SJCRH30 (cell line): ENCODE measurements at regions not wholly inside any gene's neighbourhood (a gene's known extent, or its start where the extent isn't known, plus 50 kb on each side); places are given as distances from the start of the nearest gene placed in this dataset.
A peak's percentile ranks its signal among the peaks of the same experiment; 100 is the strongest.
"Not testable (repeated sequence)": the region's sequence is repeated elsewhere in the genome, so short reads cannot be mapped to it uniquely, and the experiment has no call there.

ENCODE experiments used
- DNase-seq, 2 experiments: peaks; one replicate each; pipeline ENCODE4 v3.0.0-alpha.2; 2015 to 2020
- H3K27ac ChIP-seq: fragments of 250-450 bp; sonication (Bioruptor Pico); 2 replicates; pipeline ENCODE4 v1.5.1; 2020; ENCODE audit warnings: mild to moderate bottlenecking, moderate library complexity
- H3K27me3 ChIP-seq: fragments of 250-450 bp; sonication (Bioruptor Pico); 2 replicates; pipeline ENCODE4 v1.5.1; 2020; ENCODE audit warnings: mild to moderate bottlenecking, moderate library complexity
- H3K36me3 ChIP-seq: fragments of 250-450 bp; sonication (Bioruptor Pico); 2 replicates; pipeline ENCODE4 v1.5.1; 2020; ENCODE audit warnings: mild to moderate bottlenecking, moderate library complexity
- H3K4me1 ChIP-seq: fragments of 250-450 bp; sonication (Bioruptor Pico); 2 replicates; pipeline ENCODE4 v1.5.1; 2020; ENCODE audit warnings: mild to moderate bottlenecking, moderate library complexity
- H3K4me3 ChIP-seq: fragments of 250-450 bp; sonication (Bioruptor Pico); 2 replicates; pipeline ENCODE4 v1.5.1; 2020; ENCODE audit warnings: mild to moderate bottlenecking, moderate library complexity
- H3K9me3 ChIP-seq: fragments of 250-450 bp; sonication (Bioruptor Pico); replicated peaks from 2 replicates; pipeline ENCODE4 v1.5.1; 2020; ENCODE audit warnings: mild to moderate bottlenecking, moderate library complexity

GRCh38 chr5:29157975-29158374 lies 2035.5 kb upstream of the CDH6 start:
- no peaks in the 10 kb centered on the region for H3K27me3 ChIP-seq
- no peak overlapping the region for H3K4me3 ChIP-seq
- DNase-seq = no peak
- H3K4me1 ChIP-seq = no peaks in the 10 kb centered on the region
- no peak overlapping the region for H3K27ac ChIP-seq
- no peaks in the 10 kb centered on the region for H3K36me3 ChIP-seq
- H3K9me3 ChIP-seq = no peaks in the 10 kb centered on the region

DNA sequence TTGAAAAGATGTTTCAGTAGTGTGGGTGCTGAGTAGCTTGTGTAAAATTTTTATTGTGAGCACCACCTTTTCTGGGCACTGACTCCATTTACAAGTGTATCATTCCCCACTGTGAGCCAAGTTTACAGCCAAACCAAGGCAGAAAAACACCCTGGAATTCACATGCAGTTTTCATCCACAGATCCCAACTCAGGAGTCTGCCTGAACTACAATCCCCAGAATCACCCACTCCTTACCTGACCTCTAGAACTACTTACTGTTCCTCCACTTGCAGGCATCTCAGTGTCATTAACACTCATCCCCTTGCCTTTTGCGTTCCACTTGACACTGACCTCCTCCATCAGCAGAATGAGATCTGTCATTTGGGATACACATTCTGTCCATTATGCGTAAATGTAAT lies 2042.6 kb upstream of the CDH6 start:
- DNase-seq = no peak
- H3K4me1 ChIP-seq = no peaks in the 10 kb centered on the region

GRCh38 chr5:29148581-29148980 lies 2044.9 kb upstream of the CDH6 start:
- no peak overlapping the region for H3K4me3 ChIP-seq
- no peaks in the 10 kb centered on the region for H3K36me3 ChIP-seq
- H3K4me1 ChIP-seq = no peaks in the 10 kb centered on the region
- no peaks in the 10 kb centered on the region for H3K9me3 ChIP-seq
- H3K27me3 ChIP-seq = no peaks in the 10 kb centered on the region
- no peak overlapping the region for H3K27ac ChIP-seq
- no peak for DNase-seq

More for the DNA sequence above, 2042.6 kb upstream of the CDH6 start:
- no peaks in the 10 kb centered on the region for H3K36me3 ChIP-seq
- no peaks in the 10 kb centered on the region for H3K9me3 ChIP-seq
- H3K4me3 ChIP-seq = no peak overlapping the region
- no peaks in the 10 kb centered on the region for H3K27me3 ChIP-seq
- no peak overlapping the region for H3K27ac ChIP-seq

DNA sequence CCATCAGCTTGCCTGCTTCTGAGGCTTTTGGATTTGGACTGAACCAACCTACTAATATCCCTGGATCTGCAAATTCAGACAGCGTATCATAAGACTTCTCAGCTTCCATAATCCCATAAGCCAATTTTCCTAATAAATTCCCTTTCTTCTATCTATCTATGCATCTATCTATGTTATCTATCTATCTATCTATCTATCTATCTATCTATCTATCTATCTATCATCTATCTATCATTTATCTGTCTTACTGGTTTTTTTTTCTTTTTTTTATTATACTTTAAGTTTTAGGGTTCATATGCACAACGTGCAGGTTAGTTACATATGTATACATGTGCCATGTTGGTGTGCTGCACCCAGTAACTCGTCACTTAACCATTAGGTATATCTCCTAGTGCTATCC lies 2045.4 kb upstream of the CDH6 start:
- Histone ChIP-seq H3K36me3 (no peaks in the 10 kb centered on the region), H3K27me3 (no peaks in the 10 kb centered on the region), H3K9me3 (no peaks in the 10 kb centered on the region), H3K4me3 (no peak overlapping the region), H3K4me1 (no peaks in the 10 kb centered on the region), H3K27ac (no peak overlapping the region)
- DNase-seq = no peak

- Histone ChIP-seq H3K27me3 (no peaks in the 10 kb centered on the region), H3K4me3 (no peak overlapping the region), H3K36me3 (no peaks in the 10 kb centered on the region), H3K27ac (no peak overlapping the region), H3K4me1 (no peaks in the 10 kb centered on the region), H3K9me3 (no peaks in the 10 kb centered on the region)
- no peak for DNase-seq
These were observed 2050.2 kb upstream of the CDH6 start for GRCh38 chr5:29143266-29143665.

DNA sequence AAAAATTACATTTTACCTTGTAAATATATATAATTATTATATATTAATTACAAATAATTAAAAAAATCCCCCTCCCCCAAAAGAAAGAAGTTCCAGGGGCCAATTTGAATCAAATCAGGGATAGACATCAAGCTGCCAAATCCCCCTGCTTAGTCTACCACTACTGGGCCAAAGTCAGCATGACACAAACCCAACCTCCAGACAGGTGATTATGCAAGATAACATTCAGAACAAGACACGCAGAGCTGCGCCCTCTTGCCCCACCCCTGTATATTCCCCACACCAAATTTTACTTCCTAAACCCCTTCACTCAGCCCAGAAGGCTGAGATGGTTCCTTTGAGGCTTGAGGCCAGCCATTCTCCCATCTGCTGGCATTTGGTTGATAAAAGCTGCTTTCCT lies 2059.1 kb upstream of the CDH6 start:
- no peaks in the 10 kb centered on the region for H3K9me3 ChIP-seq
- no peak for DNase-seq
- H3K36me3 ChIP-seq = no peaks in the 10 kb centered on the region
- no peak overlapping the region for H3K4me3 ChIP-seq
- H3K4me1 ChIP-seq = no peaks in the 10 kb centered on the region
- H3K27ac ChIP-seq = no peak overlapping the region
- no peaks in the 10 kb centered on the region for H3K27me3 ChIP-seq

DNA sequence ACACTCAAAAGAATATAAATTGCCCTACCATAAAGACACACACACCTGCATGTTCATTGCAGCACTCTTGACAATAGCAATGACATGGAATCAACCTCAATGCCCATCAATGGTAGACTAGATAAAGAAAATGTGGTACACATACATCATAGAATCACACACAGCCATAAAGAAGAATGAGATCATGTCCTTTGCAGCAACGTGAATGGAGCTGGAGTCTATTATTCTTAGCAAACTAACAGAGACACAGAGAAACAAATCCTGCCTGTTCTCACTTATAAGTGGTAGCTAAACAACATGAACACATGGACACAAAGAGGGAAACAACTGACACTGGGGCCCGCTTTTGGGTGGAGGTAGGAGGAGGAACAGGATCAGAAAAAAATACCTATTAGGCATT lies 2062.2 kb upstream of the CDH6 start:
- no peak for DNase-seq
- H3K4me1 ChIP-seq = no peaks in the 10 kb centered on the region
- H3K9me3 ChIP-seq = no peaks in the 10 kb centered on the region
- H3K27me3 ChIP-seq = no peaks in the 10 kb centered on the region
- no peak overlapping the region for H3K4me3 ChIP-seq
- H3K36me3 ChIP-seq = no peaks in the 10 kb centered on the region
- no peak overlapping the region for H3K27ac ChIP-seq

DNA sequence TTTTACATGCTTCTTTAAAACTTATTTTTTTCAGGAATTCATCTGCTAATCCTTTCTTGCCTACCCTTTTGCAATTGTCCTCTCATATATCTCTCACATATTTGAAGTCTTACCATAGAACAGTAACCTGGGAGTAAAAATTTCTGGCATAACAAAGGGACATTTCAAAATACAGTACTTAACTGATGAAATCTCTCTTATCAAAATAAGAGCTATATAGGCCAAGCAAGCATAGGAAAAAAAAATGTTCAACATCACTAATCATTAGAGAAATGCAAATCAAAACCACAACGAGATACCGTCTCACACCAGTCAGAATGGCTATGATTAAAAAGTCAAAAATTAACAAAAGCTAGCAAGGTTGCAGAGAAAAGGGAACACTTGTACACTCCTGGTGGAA lies 2062.7 kb upstream of the CDH6 start:
- no peaks in the 10 kb centered on the region for H3K36me3 ChIP-seq
- no peak overlapping the region for H3K27ac ChIP-seq
- no peak overlapping the region for H3K4me3 ChIP-seq
- H3K9me3 ChIP-seq = no peaks in the 10 kb centered on the region
- DNase-seq = no peak
- H3K27me3 ChIP-seq = no peaks in the 10 kb centered on the region
- H3K4me1 ChIP-seq = no peaks in the 10 kb centered on the region

- not testable (repeated sequence) for H3K9me3 ChIP-seq, H3K27me3 ChIP-seq, H3K27ac ChIP-seq, H3K4me3 ChIP-seq, H3K36me3 ChIP-seq, DNase-seq, H3K4me1 ChIP-seq
These were observed 2065.8 kb upstream of the CDH6 start for GRCh38 chr5:29127524-29128156.

GRCh38 chr5:29126462-29126861 lies 2067.0 kb upstream of the CDH6 start:
- not testable (repeated sequence) for H3K27ac ChIP-seq, H3K4me1 ChIP-seq, H3K4me3 ChIP-seq, H3K36me3 ChIP-seq, DNase-seq, H3K27me3 ChIP-seq, H3K9me3 ChIP-seq

DNA sequence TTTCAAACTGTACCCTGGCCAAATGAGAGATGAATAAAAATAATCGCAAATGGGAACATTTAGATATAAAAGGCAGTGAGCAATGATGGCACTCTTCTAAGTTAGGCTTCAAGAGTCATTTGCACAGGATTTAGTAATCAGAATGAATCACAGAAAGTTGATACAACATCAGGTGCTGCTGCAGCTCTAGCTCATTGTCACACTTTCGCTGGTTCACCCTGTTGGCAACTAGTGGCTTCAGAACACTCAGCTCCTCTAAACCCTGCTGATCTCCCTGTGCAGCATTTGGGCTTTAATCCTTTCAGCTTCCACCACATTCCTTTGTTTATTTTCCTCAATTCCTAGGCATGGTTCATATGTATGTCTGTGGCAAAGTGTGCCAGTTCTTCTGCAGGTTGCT lies 2071.2 kb upstream of the CDH6 start:
- Histone ChIP-seq H3K27me3 (no peaks in the 10 kb centered on the region), H3K36me3 (no peaks in the 10 kb centered on the region), H3K4me3 (no peak overlapping the region), H3K9me3 (no peaks in the 10 kb centered on the region), H3K27ac (no peak overlapping the region), H3K4me1 (no peaks in the 10 kb centered on the region)
- no peak for DNase-seq

DNA sequence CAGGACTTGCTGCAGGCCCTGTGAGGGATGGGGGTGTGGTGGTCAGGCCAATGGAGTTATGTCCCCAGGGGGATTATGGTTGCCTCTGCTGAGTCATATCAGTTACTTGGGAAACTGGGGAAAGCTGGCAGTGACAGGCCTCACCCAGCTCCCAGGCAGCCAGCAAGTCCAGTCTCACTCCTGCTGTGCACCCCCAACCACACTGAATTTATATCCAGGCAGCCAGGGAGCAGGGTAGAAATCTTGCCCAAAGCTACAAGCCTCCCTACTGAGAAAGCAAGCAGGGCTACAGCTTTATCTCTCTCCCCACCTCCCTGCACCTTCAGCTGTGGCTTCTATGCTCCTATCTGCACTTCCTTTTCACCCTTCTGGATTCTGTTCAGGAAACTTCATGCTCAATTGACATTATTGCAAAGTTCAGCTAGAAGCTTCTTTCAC lies 2076.0 kb upstream of the CDH9 start:
- peak; percentile 1 to 2 for DNase-seq
- H3K27ac ChIP-seq = no peak overlapping the region
- no peaks in the 10 kb centered on the region for H3K9me3 ChIP-seq

GRCh38 chr5:29113516-29113915 lies 2075.1 kb upstream of the CDH9 start:
- Histone ChIP-seq H3K9me3 (no peaks in the 10 kb centered on the region), H3K4me1 (no peaks in the 10 kb centered on the region), H3K27me3 (no peaks in the 10 kb centered on the region), H3K36me3 (no peaks in the 10 kb centered on the region), H3K4me3 (no peak overlapping the region), H3K27ac (no peak overlapping the region)
- DNase-seq = no peak

More for the DNA sequence above, 2076.0 kb upstream of the CDH9 start:
- Histone ChIP-seq H3K4me1 (no peaks in the 10 kb centered on the region), H3K36me3 (no peaks in the 10 kb centered on the region), H3K4me3 (no peak overlapping the region), H3K27me3 (no peaks in the 10 kb centered on the region)

DNA sequence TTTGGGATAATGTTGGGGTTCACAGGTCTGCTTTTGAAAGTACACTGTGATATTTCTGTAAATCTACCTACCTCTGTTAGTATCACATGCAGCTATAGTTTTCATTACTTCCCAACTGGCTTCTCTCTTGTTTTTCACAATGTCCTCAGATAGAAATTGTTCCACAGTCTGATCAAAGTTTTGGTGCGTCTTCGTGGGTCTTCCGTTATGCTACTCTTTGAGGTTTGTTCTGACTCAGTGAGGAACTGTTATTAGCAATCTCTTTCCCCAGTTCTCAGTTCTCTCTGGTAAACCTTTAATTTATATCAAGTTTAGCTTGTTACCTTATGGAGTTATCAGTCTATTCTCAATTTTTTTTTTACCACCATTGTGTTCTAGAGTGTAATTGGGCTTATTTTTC lies 2061.2 kb upstream of the CDH9 start:
- H3K27ac ChIP-seq = no peak overlapping the region
- no peaks in the 10 kb centered on the region for H3K9me3 ChIP-seq
- H3K4me3 ChIP-seq = no peak overlapping the region
- no peaks in the 10 kb centered on the region for H3K4me1 ChIP-seq
- no peak for DNase-seq
- no peaks in the 10 kb centered on the region for H3K36me3 ChIP-seq
- no peaks in the 10 kb centered on the region for H3K27me3 ChIP-seq

- DNase-seq = no peak
- Histone ChIP-seq H3K9me3 (no peaks in the 10 kb centered on the region), H3K4me3 (no peak overlapping the region), H3K27me3 (no peaks in the 10 kb centered on the region), H3K4me1 (no peaks in the 10 kb centered on the region), H3K36me3 (no peaks in the 10 kb centered on the region), H3K27ac (no peak overlapping the region)
These were observed 2051.3 kb upstream of the CDH9 start for GRCh38 chr5:29089591-29090130.

DNA sequence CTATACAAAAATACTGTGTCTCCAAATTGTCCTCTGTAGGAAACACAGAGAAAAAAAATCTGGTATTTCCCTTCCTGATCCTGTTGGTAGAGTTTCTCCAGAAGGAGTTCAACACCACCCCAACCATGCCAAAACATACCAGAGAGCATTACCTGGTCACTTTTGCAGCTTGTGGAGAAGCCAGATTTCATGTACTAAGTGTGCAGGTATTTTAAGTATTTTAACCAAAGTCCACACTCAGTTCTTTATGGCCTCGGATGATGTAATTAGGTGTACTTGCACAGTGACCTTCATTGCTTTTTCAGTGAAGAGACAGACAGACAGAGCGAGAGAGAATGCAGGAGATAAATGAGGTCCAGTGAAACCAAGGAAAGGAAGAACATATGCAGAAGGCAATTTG lies 2046.8 kb upstream of the CDH9 start:
- H3K27ac ChIP-seq = no peak overlapping the region
- no peak overlapping the region for H3K4me3 ChIP-seq
- no peak for DNase-seq

More for the DNA sequence above, 2046.8 kb upstream of the CDH9 start:
- Histone ChIP-seq H3K4me1 (no peaks in the 10 kb centered on the region), H3K9me3 (no peaks in the 10 kb centered on the region), H3K36me3 (no peaks in the 10 kb centered on the region), H3K27me3 (no peaks in the 10 kb centered on the region)
